ENCODE measurements at regions not wholly inside any gene's neighbourhood (a gene's known extent, or its start where the extent isn't known, plus 50 kb on each side); places are given as distances from the start of the nearest gene placed in this dataset.

DNA sequence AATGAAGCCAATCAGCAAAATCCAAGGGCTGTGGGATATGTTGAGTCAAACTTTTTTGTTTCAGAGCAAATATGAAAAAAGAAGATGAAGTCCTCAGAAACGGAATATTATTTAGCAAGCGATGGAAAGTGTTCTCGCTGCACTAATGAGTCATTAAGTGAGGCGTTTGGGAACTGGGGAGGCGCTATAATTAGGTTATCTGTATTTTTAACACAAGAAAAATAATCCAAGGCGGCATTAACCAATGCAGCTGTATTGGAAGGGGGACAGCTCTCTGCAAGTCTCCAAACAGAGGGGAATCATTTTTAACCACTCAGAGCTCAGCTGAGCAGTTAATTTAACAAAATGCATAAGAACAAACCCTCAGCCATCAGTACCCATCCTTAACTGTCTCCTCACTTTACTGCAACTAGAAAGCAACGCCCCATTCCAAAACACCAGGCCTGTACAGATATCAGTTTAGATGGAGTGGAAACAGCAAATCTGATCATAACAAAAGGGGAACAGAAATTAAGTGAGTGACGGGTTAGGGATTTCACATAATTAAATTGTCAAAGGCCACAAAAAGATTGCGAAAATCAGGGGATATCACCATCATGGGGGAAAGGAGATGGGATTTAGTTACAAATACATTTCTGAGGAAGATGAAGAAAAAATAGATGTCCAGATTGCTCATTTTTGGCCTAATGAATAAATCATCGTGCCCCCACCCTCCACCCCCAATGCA, 211.0 kb upstream of the TOX3 start (continued):
- no peak for TF ChIP-seq NANOG (IDR thresholded peaks at IDR 0.05; ENCODE audit: insufficient read depth, low read depth, low read length, poor library complexity, severe bottlenecking)
- TF ChIP-seq CHD1 (IDR thresholded peaks at IDR 0.05; ENCODE audit: low read depth, low read length) = no peak
- TF ChIP-seq CEBPB (IDR thresholded peaks at IDR 0.05; ENCODE audit: low read depth, low read length) = no peak
- no peak for TF ChIP-seq EGR1 (IDR thresholded peaks at IDR 0.05; ENCODE audit: borderline replicate concordance, low read depth, low read length)
- TF ChIP-seq, protein P1, sequence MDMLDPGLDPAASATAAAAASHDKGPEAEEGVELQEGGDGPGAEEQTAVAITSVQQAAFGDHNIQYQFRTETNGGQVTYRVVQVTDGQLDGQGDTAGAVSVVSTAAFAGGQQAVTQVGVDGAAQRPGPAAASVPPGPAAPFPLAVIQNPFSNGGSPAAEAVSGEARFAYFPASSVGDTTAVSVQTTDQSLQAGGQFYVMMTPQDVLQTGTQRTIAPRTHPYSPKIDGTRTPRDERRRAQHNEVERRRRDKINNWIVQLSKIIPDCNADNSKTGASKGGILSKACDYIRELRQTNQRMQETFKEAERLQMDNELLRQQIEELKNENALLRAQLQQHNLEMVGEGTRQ (IDR thresholded peaks at IDR 0.05; ENCODE audit: low read length) = no peak
- TF ChIP-seq RAD21 (IDR thresholded peaks at IDR 0.05 in 1 of 2, conservative IDR thresholded peaks at IDR 0.05 in 1 of 2; ENCODE audit: low read depth in 2 of 2, low read length in 2 of 2) = no peak
- TF ChIP-seq, protein P2, sequence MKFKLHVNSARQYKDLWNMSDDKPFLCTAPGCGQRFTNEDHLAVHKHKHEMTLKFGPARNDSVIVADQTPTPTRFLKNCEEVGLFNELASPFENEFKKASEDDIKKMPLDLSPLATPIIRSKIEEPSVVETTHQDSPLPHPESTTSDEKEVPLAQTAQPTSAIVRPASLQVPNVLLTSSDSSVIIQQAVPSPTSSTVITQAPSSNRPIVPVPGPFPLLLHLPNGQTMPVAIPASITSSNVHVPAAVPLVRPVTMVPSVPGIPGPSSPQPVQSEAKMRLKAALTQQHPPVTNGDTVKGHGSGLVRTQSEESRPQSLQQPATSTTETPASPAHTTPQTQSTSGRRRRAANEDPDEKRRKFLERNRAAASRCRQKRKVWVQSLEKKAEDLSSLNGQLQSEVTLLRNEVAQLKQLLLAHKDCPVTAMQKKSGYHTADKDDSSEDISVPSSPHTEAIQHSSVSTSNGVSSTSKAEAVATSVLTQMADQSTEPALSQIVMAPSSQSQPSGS (IDR thresholded peaks at IDR 0.05; ENCODE audit: low read length) = no peak
